HepG2 (cell line): ENCODE measurements at regions not wholly inside any gene's neighbourhood (a gene's known extent, or its start where the extent isn't known, plus 50 kb on each side); places are given as distances from the start of the nearest gene placed in this dataset.

Experiments used
- ATAC-seq: fragments of 200-7000 bp; cut with Tn5 transposase; 3 replicates; pipeline ENCODE4 v1.9.1; 2020; ENCODE audit warnings: mild to moderate bottlenecking, moderate library complexity
- BruUV-seq: library from RNA; stranded (reverse); fragments of 400-500 nt; replicated peaks from 2 replicates; lab custom pipeline; 2021; lab: Mats Ljungman, UMichigan
- CTCF ChIA-PET: fragments of 300-600 bp; formaldehyde crosslinking; extraction: SDS; loops from one replicate; lab custom pipeline; 2021; ENCODE audit warnings: low total read pairs, inconsistent platforms, low intra/inter-chr PET ratio; lab: Yijun Ruan, JAX
- POLR2A ChIA-PET: fragments of 350-600 bp; sonication (Branson Sonifier 250); formaldehyde crosslinking; loops from one replicate; lab custom pipeline; 2020; ENCODE audit warnings: antibody characterized with exemption, inconsistent platforms; lab: Yijun Ruan, JAX
- DNase-seq: peaks from one replicate; pipeline ENCODE4 v3.0.0-alpha.2; 2015; ENCODE audit warnings: low spot score
- FAIRE-seq: peaks from 3 replicates; lab custom pipeline; 2011; peaks lifted over from hg19 to GRCh38; lab: Jason Lieb, UNC
- H2AFZ ChIP-seq: one replicate; pipeline ENCODE4 v1.6.1; 2011; ENCODE audit warnings: low read length, inconsistent platforms
- H3K27ac ChIP-seq: fragments of 300-600 bp; 3 replicates; pipeline ENCODE4 v1.8.0; 2011; ENCODE audit warnings: mixed run types, mild to moderate bottlenecking, mixed read lengths, low read length, inconsistent platforms; ENCODE audit not compliant: insufficient read depth; ENCODE audit errors: extremely low read length
- H3K27me3 ChIP-seq, 2 experiments: fragments of 200-600 bp in 1 of 2; 2 replicates in 1 of 2; 3 replicates in 1 of 2; pipeline versions ENCODE4 v1.6.0 to v1.8.0; 2011; ENCODE audit warnings: low read length in 2 of 2, mild to moderate bottlenecking in 2 of 2, moderate library complexity in 2 of 2, inconsistent platforms in 1 of 2; ENCODE audit not compliant: insufficient read depth in 2 of 2, control insufficient read depth in 1 of 2
- H3K36me3 ChIP-seq, 2 experiments: fragments of 200-600 bp in 1 of 2; replicated peaks in 1 of 2; 2 replicates in 1 of 2; 3 replicates in 1 of 2; pipeline versions ENCODE4 v1.5.1 to v1.8.0; 2011; ENCODE audit warnings: low read length in 2 of 2, inconsistent platforms in 1 of 2; ENCODE audit not compliant: insufficient read depth in 2 of 2, control insufficient read depth in 1 of 2
- H3K4me1 ChIP-seq: 2 replicates; pipeline ENCODE4 v1.5.1; 2012; ENCODE audit warnings: low read length, inconsistent platforms; ENCODE audit not compliant: insufficient read depth
- H3K4me2 ChIP-seq: 2 replicates; pipeline ENCODE4 v1.6.0; 2011; ENCODE audit warnings: low read depth, low read length, inconsistent platforms
- H3K4me3 ChIP-seq, 3 experiments: fragments of 200-600 bp in 1 of 3; sonication (generic), shearing (Covaris generic) in 1 of 3; replicated peaks in 1 of 3; 2 replicates each; pipeline ENCODE4 v1.5.1; 2011 to 2016; ENCODE audit warnings: low read length in 3 of 3, inconsistent platforms in 2 of 3, low read depth in 2 of 3, mild to moderate bottlenecking in 2 of 3, control low read depth in 1 of 3, mixed read lengths in 1 of 3; ENCODE audit not compliant: insufficient read depth in 1 of 3
- H3K79me2 ChIP-seq: one replicate; pipeline ENCODE4 v1.6.1; 2011; ENCODE audit warnings: low read length, inconsistent platforms; ENCODE audit not compliant: insufficient read depth
- H3K9ac ChIP-seq: 2 replicates; pipeline ENCODE4 v1.6.0; 2011; ENCODE audit warnings: mild to moderate bottlenecking, low read depth, low read length, inconsistent platforms; ENCODE audit not compliant: insufficient read depth
- H3K9me3 ChIP-seq: 2 replicates; pipeline ENCODE4 v1.5.1; 2012; ENCODE audit warnings: mild to moderate bottlenecking, low read length
- H4K20me1 ChIP-seq: 2 replicates; pipeline ENCODE4 v1.6.0; 2011; ENCODE audit warnings: inconsistent platforms, mild to moderate bottlenecking, low read length, moderate library complexity; ENCODE audit not compliant: insufficient read depth
- ARNTL ChIP-seq: sonication (generic); formaldehyde crosslinking; IDR thresholded peaks from 2 replicates; pipeline ENCODE4 v1.4.0; 2020; ENCODE audit warnings: mild to moderate bottlenecking, missing genetic modification reagents
- HHEX ChIP-seq: IDR thresholded peaks from 2 replicates; pipeline ENCODE4 v1.6.1; 2016; ENCODE audit warnings: control low read depth
- KLF11 ChIP-seq: IDR thresholded peaks from 2 replicates; pipeline ENCODE4 v1.6.1; 2016; ENCODE audit warnings: missing compliant biosample characterization
- LCORL ChIP-seq, 2 experiments: fragments of 450-650 bp in 1 of 2; sonication (generic) in 1 of 2; formaldehyde crosslinking in 1 of 2; IDR thresholded peaks; 2 replicates each; pipeline versions ENCODE4 v1.5.0 to v1.6.1; 2017 to 2020; ENCODE audit warnings: antibody characterized with exemption in 1 of 2, missing genetic modification reagents in 1 of 2
- SRSF1 ChIP-seq: fragments of 200-400 bp; formaldehyde crosslinking; optimal IDR thresholded peaks from 2 replicates; pipeline ENCODE3; 2017; ENCODE audit warnings: mild to moderate bottlenecking, low read depth, low read length, moderate library complexity
- XBP1 ChIP-seq: sonication (generic); formaldehyde crosslinking; IDR thresholded peaks from 2 replicates; pipeline ENCODE4 v1.5.0; 2020; ENCODE audit warnings: missing genetic modification reagents
- ZFP1 ChIP-seq: IDR thresholded peaks from 2 replicates; pipeline ENCODE4 v1.6.1; 2016
- ZNF136 ChIP-seq: sonication (generic); formaldehyde crosslinking; IDR thresholded peaks from 2 replicates; pipeline ENCODE4 v1.8.1; 2022; ENCODE audit warnings: low read depth, mild to moderate bottlenecking, moderate library complexity, missing genetic modification reagents
- ZNF337 ChIP-seq: sonication (generic); formaldehyde crosslinking; IDR thresholded peaks from 2 replicates; pipeline ENCODE4 v1.5.1; 2020; ENCODE audit warnings: missing genetic modification reagents, low read depth, mild to moderate bottlenecking, borderline replicate concordance
- ZNF382 ChIP-seq: sonication (generic); formaldehyde crosslinking; IDR thresholded peaks from 2 replicates; pipeline ENCODE4 v1.5.0; 2020; ENCODE audit warnings: missing genetic modification reagents, mild to moderate bottlenecking, borderline replicate concordance
- ZNF431 ChIP-seq: sonication (generic); formaldehyde crosslinking; IDR thresholded peaks from 2 replicates; pipeline ENCODE4 v1.9.0; 2022; ENCODE audit warnings: missing genetic modification reagents, low read depth, mild to moderate bottlenecking, borderline replicate concordance
- ZNF839 ChIP-seq: sonication (generic); formaldehyde crosslinking; IDR thresholded peaks from 2 replicates; pipeline ENCODE4 v1.4.0; 2020; ENCODE audit warnings: missing genetic modification reagents, mild to moderate bottlenecking, borderline replicate concordance
- ZNF883 ChIP-seq: sonication (generic); formaldehyde crosslinking; IDR thresholded peaks from 2 replicates; pipeline ENCODE4 v1.5.1; 2020; ENCODE audit warnings: mild to moderate bottlenecking, missing genetic modification reagents; ENCODE audit errors: not compliant biosample characterization
- WGBS: methylation state at CpG from one replicate; pipeline ENCODE4 v1.1.6; 2017; ENCODE audit warnings: low lambda C conversion rate; 5-methylcytosine and 5-hydroxymethylcytosine counted together
- in situ Hi-C: cut with HindIII; loops from 2 replicates; pipeline ENCODE4 v1.10.0; 2017; ENCODE audit warnings: low pct_unique_long_range_greater_than_20kb; ENCODE audit not compliant: extremely low pct_ligation_motif_present
- intact Hi-C: fragments of 100-400 bp; cut with micrococcal nuclease; formaldehyde crosslinking; loops from one replicate; pipeline ENCODE4 v1.10.0; 2022; ENCODE audit not compliant: unreplicated experiment
- TF ChIP-seq, protein P1 (sequence below): sonication (generic); formaldehyde crosslinking; IDR thresholded peaks from 2 replicates; pipeline ENCODE4 v1.5.0; 2020; ENCODE audit warnings: mild to moderate bottlenecking, missing genetic modification reagents, borderline replicate concordance
- TF ChIP-seq, protein P2 (sequence below): sonication (generic); formaldehyde crosslinking; IDR thresholded peaks from 2 replicates; pipeline ENCODE4 v1.8.0; 2022; ENCODE audit warnings: mild to moderate bottlenecking, missing genetic modification reagents, moderate library complexity
- TF ChIP-seq, protein P3 (sequence below): sonication (generic); formaldehyde crosslinking; IDR thresholded peaks from 2 replicates; pipeline ENCODE4 v1.4.0; 2020; ENCODE audit warnings: missing genetic modification reagents, mild to moderate bottlenecking, borderline replicate concordance

DNA sequence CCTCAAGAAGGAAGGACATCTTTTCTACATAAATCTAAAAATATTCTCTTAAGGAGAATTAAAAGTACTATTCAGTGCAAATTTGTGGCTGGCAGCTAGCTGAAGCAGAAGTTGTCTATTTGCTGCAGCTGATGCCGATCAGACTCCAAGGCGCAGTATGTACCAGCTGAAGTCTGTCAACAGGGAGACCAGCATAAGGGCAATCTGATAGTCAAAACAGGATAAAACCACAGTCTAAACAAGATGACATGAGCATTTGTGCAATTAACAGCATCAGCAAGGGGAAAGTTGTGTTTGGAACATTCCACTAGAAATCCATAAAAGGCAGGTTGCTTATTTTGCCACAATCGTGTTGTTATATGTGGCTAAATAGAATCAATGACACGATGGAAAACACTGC lies 198.2 kb upstream of the ROBO2 start (continued):
- TF ChIP-seq, protein P1, sequence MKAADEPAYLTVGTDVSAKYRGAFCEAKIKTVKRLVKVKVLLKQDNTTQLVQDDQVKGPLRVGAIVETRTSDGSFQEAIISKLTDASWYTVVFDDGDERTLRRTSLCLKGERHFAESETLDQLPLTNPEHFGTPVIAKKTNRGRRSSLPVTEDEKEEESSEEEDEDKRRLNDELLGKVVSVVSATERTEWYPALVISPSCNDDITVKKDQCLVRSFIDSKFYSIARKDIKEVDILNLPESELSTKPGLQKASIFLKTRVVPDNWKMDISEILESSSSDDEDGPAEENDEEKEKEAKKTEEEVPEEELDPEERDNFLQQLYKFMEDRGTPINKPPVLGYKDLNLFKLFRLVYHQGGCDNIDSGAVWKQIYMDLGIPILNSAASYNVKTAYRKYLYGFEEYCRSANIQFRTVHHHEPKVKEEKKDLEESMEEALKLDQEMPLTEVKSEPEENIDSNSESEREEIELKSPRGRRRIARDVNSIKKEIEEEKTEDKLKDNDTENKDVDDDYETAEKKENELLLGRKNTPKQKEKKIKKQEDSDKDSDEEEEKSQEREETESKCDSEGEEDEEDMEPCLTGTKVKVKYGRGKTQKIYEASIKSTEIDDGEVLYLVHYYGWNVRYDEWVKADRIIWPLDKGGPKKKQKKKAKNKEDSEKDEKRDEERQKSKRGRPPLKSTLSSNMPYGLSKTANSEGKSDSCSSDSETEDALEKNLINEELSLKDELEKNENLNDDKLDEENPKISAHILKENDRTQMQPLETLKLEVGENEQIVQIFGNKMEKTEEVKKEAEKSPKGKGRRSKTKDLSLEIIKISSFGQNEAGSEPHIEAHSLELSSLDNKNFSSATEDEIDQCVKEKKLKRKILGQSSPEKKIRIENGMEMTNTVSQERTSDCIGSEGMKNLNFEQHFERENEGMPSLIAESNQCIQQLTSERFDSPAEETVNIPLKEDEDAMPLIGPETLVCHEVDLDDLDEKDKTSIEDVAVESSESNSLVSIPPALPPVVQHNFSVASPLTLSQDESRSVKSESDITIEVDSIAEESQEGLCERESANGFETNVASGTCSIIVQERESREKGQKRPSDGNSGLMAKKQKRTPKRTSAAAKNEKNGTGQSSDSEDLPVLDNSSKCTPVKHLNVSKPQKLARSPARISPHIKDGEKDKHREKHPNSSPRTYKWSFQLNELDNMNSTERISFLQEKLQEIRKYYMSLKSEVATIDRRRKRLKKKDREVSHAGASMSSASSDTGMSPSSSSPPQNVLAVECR (CRISPR knock-in tag), result no peak
- TF ChIP-seq ZNF382 (CRISPR knock-in tag), result no peak
- no peak for TF ChIP-seq KLF11 (CRISPR knock-in tag)

- Histone ChIP-seq H4K20me1 (no peaks in the 10 kb centered on the region), H3K9ac (no peak overlapping the region), H3K27me3 (no peaks in the 10 kb centered on the region), H3K79me2 (no peaks in the 10 kb centered on the region), H3K4me3 (no peak overlapping the region), H3K4me1 (no peaks in the 10 kb centered on the region), H3K27ac (no peak overlapping the region), H3K4me2 (no peak overlapping the region), H3K36me3 (no peaks in the 10 kb centered on the region), H2AFZ (no peak overlapping the region), H3K9me3 (no peaks in the 10 kb centered on the region)
- ChIA-PET CTCF (no interaction called here), POLR2A (no interaction called here)
- intact Hi-C loops, result no loop called here
- FAIRE-seq, result no peak
- no peak for ATAC-seq
- in situ Hi-C loops, result no loop called here
- 6% methylated on average over 1 of the region's 1 CpG for WGBS
- no peak for TF ChIP-seq LCORL (IDR thresholded peaks at IDR 0.05)
- no peak for TF ChIP-seq LCORL (CRISPR knock-in tag; IDR thresholded peaks at IDR 0.05)
- no peak for TF ChIP-seq ZNF431
- TF ChIP-seq, protein P2, sequence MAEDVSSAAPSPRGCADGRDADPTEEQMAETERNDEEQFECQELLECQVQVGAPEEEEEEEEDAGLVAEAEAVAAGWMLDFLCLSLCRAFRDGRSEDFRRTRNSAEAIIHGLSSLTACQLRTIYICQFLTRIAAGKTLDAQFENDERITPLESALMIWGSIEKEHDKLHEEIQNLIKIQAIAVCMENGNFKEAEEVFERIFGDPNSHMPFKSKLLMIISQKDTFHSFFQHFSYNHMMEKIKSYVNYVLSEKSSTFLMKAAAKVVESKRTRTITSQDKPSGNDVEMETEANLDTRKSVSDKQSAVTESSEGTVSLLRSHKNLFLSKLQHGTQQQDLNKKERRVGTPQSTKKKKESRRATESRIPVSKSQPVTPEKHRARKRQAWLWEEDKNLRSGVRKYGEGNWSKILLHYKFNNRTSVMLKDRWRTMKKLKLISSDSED, result no peak
- TF ChIP-seq SRSF1, result no peak
- TF ChIP-seq ZNF337, result no peak
- TF ChIP-seq, protein P3, sequence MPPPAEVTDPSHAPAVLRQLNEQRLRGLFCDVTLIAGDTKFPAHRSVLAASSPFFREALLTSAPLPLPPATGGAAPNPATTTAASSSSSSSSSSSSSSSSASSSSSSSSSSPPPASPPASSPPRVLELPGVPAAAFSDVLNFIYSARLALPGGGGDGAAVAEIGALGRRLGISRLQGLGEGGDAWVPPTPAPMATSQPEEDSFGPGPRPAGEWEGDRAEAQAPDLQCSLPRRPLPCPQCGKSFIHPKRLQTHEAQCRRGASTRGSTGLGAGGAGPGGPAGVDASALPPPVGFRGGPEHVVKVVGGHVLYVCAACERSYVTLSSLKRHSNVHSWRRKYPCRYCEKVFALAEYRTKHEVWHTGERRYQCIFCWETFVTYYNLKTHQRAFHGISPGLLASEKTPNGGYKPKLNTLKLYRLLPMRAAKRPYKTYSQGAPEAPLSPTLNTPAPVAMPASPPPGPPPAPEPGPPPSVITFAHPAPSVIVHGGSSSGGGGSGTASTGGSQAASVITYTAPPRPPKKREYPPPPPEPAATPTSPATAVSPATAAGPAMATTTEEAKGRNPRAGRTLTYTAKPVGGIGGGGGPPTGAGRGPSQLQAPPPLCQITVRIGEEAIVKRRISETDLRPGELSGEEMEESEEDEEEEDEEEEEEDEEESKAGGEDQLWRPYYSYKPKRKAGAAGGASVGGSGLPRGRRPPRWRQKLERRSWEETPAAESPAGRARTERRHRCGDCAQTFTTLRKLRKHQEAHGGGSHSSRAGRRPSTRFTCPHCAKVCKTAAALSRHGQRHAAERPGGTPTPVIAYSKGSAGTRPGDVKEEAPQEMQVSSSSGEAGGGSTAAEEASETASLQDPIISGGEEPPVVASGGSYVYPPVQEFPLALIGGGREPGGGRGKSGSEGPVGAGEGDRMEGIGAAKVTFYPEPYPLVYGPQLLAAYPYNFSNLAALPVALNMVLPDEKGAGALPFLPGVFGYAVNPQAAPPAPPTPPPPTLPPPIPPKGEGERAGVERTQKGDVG (CRISPR knock-in tag), result no peak
- TF ChIP-seq ARNTL, result no peak
- TF ChIP-seq ZFP1 (CRISPR knock-in tag), result no peak
- TF ChIP-seq ZNF839 (CRISPR knock-in tag), result no peak
- no peak for TF ChIP-seq XBP1
- no peak for TF ChIP-seq ZNF382 (CRISPR knock-in tag)
- TF ChIP-seq ZNF136 (CRISPR knock-in tag), result no peak
- no peak for TF ChIP-seq ZNF883 (CRISPR knock-in tag)
- no peak for TF ChIP-seq HHEX (CRISPR knock-in tag)
- no TSS peak for BruUV-seq
- no peak for DNase-seq
Measured at GRCh38 chr3:76842216-76842615, 197.7 kb upstream of the ROBO2 start.
